NCI-H1105 (cell line): ENCODE measurements at regions not wholly inside any gene's neighbourhood (a gene's known extent, or its start where the extent isn't known, plus 50 kb on each side); places are given as distances from the start of the nearest gene placed in this dataset.
"Not testable (repeated sequence)": the region's sequence is repeated elsewhere in the genome, so short reads cannot be mapped to it uniquely, and the experiment has no call there.

Experiments
- DNase-seq: peaks from one replicate; lab custom pipeline; 2025; lab: John Stamatoyannopoulos, UW

GRCh38 chr1:60271041-60271440, 197.5 kb upstream of the C1orf87 start:
- no peak for DNase-seq

DNA sequence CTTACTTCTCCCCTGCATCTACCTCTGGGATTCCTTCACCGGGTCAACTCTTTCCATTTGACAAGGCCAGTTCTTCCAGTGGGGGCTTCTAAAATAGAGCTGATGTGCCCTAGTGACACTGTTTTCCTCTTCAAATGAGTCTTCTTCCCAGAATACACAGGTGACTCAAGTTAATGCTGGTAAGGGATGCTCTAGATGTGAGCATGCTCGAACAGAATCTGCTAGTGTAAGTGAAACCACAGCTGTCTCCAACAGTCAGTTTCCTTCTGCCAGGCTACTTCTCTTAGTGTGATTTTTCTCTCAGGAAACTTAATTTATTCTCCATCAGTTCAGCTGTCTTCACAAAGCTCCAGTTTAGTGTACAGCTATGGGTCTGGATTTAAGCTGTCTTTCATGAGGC, 194.9 kb upstream of the C1orf87 start:
- DNase-seq: no peak

GRCh38 chr1:60265560-60266535, 192.3 kb upstream of the C1orf87 start:
- no peak for DNase-seq

DNA sequence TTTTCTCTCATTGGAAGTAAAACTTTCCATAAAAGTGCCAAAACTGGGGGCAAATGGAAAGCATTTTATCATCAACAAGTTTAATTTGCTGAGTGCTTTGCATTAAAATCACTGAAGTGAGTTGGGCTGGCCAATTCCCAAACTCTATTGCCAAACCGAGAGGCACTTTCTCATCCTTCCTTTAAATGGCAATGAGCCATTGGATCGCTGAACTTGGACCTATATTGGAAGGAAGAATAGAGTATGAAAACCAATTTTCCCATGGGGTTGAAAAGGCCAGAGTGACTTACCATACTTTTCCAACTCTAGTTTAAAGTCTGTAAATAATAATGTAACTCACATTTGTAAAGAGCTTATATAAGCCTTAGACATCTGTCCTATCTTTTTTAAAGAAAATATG, 189.1 kb upstream of the C1orf87 start:
- no peak for DNase-seq

DNA sequence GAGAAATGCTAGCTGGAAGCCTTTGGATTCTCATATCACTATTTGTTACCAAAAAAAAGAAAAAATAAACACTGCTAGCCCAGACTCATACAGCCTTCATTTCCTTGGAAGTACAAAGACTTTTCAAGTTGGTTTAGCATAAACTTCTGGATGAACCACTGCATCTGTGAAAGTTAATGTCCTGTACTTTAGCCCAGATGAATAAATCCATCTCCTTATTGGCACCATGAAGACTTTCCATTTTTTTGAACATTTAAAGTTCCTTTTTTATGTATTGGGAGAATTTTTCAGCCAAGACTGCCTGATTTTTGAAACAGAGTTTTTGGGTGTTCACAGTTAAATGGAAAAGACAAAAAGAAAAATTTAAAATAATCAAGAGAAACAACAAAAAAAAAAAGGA, 184.0 kb upstream of the C1orf87 start:
- DNase-seq: no peak

- no peak for DNase-seq
These were observed 182.0 kb upstream of the C1orf87 start for GRCh38 chr1:60255565-60255964.

GRCh38 chr1:60251426-60251825, 177.9 kb upstream of the C1orf87 start:
- no peak for DNase-seq

DNA sequence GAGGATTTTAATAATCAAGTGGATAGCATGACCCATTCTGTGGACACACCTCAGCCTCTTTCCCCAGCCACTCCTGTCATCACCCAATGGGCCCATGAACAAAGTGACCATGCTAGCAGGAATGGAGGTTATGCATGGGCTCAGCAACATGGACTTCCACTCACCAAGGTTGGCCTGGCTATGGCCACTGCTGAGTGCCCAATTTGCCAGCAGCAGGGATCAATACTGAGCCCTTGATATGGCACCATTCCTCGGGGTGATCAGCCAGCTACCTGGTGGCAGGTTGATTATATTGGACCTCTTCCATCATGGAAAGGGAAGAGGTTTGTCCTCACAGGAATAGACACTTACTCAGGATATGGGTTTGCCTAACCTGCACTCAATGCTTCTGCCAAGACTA, 173.9 kb upstream of the C1orf87 start:
- DNase-seq: not testable (repeated sequence)

GRCh38 chr1:60245324-60245723, 171.8 kb upstream of the C1orf87 start:
- no peak for DNase-seq

- no peak for DNase-seq
These were observed 171.3 kb upstream of the C1orf87 start for GRCh38 chr1:60244906-60245305.

- no peak for DNase-seq
These were observed 161.7 kb upstream of the C1orf87 start for GRCh38 chr1:60235275-60235674.

GRCh38 chr1:60234776-60235175, 161.2 kb upstream of the C1orf87 start:
- DNase-seq: no peak

DNA sequence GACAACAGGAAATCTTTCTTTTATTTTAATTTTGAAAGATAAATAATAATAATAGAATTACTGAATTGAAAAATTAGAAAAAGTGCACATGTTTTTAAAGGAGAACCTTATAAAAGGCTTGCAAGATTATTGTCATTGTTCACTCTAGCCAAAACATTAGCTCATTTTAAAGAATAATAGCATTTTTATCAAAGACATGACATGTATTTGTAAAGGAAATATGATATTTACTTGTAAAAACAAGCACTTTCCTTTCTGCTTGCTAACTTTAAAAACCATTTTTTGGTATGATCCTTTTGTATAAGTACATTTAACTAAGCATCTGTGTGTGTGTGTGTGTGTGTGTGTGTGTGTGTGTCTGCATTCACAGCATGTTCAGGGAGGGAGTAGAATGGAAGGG, 156.3 kb upstream of the C1orf87 start:
- DNase-seq: no peak

- DNase-seq: no peak
These were observed 154.5 kb upstream of the C1orf87 start for GRCh38 chr1:60228041-60228491.

- DNase-seq: no peak
These were observed 154.0 kb upstream of the C1orf87 start for GRCh38 chr1:60227601-60228000.

- DNase-seq: no peak
These were observed 151.9 kb upstream of the C1orf87 start for GRCh38 chr1:60225486-60225885.

DNA sequence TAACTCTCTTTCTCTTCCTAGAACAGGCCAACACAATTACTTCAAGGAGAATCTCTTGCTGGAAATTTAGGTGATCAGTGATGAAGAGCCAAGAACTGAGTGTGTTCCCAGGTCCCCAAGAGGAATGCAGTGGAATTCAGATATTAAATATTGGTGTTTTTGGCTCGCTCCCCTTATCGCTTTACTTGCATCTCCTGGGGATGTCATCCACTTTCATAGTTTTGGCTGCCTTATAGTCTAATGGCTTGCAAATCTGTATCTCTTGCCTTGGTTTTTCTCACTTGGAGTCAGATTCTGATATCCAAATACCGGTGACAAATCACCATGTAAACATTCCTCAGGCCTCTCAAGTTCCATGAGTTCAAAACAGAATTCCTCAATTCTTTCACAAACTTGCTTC, 151.0 kb upstream of the C1orf87 start:
- no peak for DNase-seq

DNA sequence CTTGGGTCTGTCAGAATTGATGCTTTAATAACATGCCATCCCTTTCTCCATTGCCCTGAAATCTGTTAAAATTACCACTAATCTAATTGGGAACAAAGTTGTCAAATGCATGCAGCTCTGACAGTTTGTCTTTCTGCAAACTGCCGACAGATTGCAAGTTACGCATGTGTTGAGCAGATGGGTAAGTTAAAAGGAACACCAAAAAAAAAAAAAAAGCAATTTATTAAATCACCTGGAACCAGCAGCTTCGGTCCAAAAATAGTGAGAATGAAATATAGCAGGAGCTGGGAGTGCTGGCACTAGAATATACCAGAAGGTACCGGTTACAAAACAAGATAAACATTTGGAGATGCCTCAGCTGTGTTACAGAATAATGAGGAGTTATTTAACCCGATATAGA, 149.6 kb upstream of the C1orf87 start:
- no peak for DNase-seq

GRCh38 chr1:60222360-60223115, 149.0 kb upstream of the C1orf87 start:
- no peak for DNase-seq

GRCh38 chr1:60213253-60213652, 139.7 kb upstream of the C1orf87 start:
- peak; percentile 6 for DNase-seq

- DNase-seq: no peak
These were observed 122.5 kb upstream of the C1orf87 start for GRCh38 chr1:60196026-60196425.

GRCh38 chr1:60185684-60186083, 112.1 kb upstream of the C1orf87 start:
- no peak for DNase-seq

GRCh38 chr1:60184521-60184920, 111.0 kb upstream of the C1orf87 start:
- no peak for DNase-seq
